ENCODE measurements at regions not wholly inside any gene's neighbourhood (a gene's known extent, or its start where the extent isn't known, plus 50 kb on each side); places are given as distances from the start of the nearest gene placed in this dataset.

DNA sequence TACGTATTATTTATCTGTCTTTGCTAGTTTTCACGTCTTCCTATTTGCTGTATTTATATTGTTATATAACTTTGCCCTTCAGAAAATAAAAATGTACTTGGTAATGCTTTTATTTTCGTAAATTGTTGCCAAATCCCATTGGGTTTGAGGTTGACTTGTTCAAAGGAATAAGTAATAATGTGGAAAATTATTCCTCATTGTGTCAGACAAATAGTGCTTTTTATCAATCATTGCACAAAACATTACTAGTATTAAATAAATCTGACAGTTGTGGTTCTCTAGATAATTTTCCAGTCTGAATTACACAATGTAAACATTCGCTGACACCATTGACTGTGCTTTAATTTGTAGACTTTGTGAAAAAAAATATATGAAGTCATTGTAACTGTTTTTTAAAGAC is 798.3 kb upstream of the TMEFF2 start:
- TF ChIP-seq TAF1 (IDR thresholded peaks at IDR 0.05; ENCODE audit: low read depth) (no peak), RAD21 (IDR thresholded peaks at IDR 0.05; ENCODE audit: low read depth) (no peak), EP300 (IDR thresholded peaks at IDR 0.05; ENCODE audit: borderline replicate concordance) (no peak), TEAD4 (IDR thresholded peaks at IDR 0.05) (no peak), CEBPB (IDR thresholded peaks at IDR 0.05) (no peak), YY1 (IDR thresholded peaks at IDR 0.05; ENCODE audit: low read depth) (no peak), ZBTB7A (IDR thresholded peaks at IDR 0.05; ENCODE audit: low read depth) (no peak)
- TF ChIP-seq, protein P1, sequence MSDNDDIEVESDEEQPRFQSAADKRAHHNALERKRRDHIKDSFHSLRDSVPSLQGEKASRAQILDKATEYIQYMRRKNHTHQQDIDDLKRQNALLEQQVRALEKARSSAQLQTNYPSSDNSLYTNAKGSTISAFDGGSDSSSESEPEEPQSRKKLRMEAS (IDR thresholded peaks at IDR 0.05), result no peak

- no peak for TF ChIP-seq TEAD4 (IDR thresholded peaks at IDR 0.05)
- TF ChIP-seq, protein P1 (IDR thresholded peaks at IDR 0.05), result no peak
- TF ChIP-seq YY1 (IDR thresholded peaks at IDR 0.05; ENCODE audit: low read depth), result no peak
- TF ChIP-seq, protein P2, sequence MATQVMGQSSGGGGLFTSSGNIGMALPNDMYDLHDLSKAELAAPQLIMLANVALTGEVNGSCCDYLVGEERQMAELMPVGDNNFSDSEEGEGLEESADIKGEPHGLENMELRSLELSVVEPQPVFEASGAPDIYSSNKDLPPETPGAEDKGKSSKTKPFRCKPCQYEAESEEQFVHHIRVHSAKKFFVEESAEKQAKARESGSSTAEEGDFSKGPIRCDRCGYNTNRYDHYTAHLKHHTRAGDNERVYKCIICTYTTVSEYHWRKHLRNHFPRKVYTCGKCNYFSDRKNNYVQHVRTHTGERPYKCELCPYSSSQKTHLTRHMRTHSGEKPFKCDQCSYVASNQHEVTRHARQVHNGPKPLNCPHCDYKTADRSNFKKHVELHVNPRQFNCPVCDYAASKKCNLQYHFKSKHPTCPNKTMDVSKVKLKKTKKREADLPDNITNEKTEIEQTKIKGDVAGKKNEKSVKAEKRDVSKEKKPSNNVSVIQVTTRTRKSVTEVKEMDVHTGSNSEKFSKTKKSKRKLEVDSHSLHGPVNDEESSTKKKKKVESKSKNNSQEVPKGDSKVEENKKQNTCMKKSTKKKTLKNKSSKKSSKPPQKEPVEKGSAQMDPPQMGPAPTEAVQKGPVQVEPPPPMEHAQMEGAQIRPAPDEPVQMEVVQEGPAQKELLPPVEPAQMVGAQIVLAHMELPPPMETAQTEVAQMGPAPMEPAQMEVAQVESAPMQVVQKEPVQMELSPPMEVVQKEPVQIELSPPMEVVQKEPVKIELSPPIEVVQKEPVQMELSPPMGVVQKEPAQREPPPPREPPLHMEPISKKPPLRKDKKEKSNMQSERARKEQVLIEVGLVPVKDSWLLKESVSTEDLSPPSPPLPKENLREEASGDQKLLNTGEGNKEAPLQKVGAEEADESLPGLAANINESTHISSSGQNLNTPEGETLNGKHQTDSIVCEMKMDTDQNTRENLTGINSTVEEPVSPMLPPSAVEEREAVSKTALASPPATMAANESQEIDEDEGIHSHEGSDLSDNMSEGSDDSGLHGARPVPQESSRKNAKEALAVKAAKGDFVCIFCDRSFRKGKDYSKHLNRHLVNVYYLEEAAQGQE (IDR thresholded peaks at IDR 0.05; ENCODE audit: low read depth), result no peak
- TF ChIP-seq ZBTB7A (IDR thresholded peaks at IDR 0.05; ENCODE audit: low read depth), result no peak
- TF ChIP-seq USF1 (IDR thresholded peaks at IDR 0.05), result no peak
- TF ChIP-seq FOXM1 (IDR thresholded peaks at IDR 0.05; ENCODE audit: borderline replicate concordance, low read depth), result no peak
- no peak for TF ChIP-seq EGR1 (IDR thresholded peaks at IDR 0.05)
- TF ChIP-seq EP300 (IDR thresholded peaks at IDR 0.05; ENCODE audit: borderline replicate concordance), result no peak
- TF ChIP-seq CEBPB (IDR thresholded peaks at IDR 0.05), result no peak
- no peak for TF ChIP-seq TCF12 (IDR thresholded peaks at IDR 0.05; ENCODE audit: low read depth)
- TF ChIP-seq CREB1 (IDR thresholded peaks at IDR 0.05; ENCODE audit: low read depth), result no peak
- TF ChIP-seq NFIC (IDR thresholded peaks at IDR 0.05), result no peak
- no peak for TF ChIP-seq TAF1 (IDR thresholded peaks at IDR 0.05; ENCODE audit: low read depth)
- no peak for TF ChIP-seq RAD21 (IDR thresholded peaks at IDR 0.05; ENCODE audit: low read depth)
These were observed 788.4 kb upstream of the TMEFF2 start for GRCh38 chr2:192983173-192983572.

DNA sequence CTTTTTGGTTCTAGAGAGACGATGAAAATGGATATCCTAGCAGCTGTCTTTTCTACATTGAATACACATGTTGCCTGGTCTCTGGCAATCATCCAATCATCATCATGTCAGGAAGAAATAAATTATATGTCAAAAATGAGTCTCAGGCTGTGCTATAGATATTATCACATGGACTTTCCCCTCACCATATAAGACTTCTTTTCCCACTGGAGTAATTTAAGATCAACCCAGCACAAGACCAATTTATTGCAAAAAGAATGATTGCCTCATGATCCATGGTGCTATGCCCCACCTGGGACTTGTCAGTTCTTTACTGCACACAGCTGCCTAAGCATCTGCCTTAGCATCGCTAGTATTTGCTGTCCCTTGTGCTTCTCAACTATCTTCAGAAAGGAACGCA is 783.7 kb upstream of the TMEFF2 start:
- TF ChIP-seq RAD21 (IDR thresholded peaks at IDR 0.05; ENCODE audit: low read depth) (no peak), EGR1 (IDR thresholded peaks at IDR 0.05) (no peak), CREB1 (IDR thresholded peaks at IDR 0.05; ENCODE audit: low read depth) (no peak), YY1 (IDR thresholded peaks at IDR 0.05; ENCODE audit: low read depth) (no peak), ZBTB7A (IDR thresholded peaks at IDR 0.05; ENCODE audit: low read depth) (no peak), NFIC (IDR thresholded peaks at IDR 0.05) (no peak), CEBPB (IDR thresholded peaks at IDR 0.05) (no peak), TAF1 (IDR thresholded peaks at IDR 0.05; ENCODE audit: low read depth) (no peak), TCF12 (IDR thresholded peaks at IDR 0.05; ENCODE audit: low read depth) (no peak), EP300 (IDR thresholded peaks at IDR 0.05; ENCODE audit: borderline replicate concordance) (no peak), FOXM1 (IDR thresholded peaks at IDR 0.05; ENCODE audit: borderline replicate concordance, low read depth) (no peak), TEAD4 (IDR thresholded peaks at IDR 0.05) (no peak), USF1 (IDR thresholded peaks at IDR 0.05) (no peak)
- TF ChIP-seq, protein P2 (IDR thresholded peaks at IDR 0.05; ENCODE audit: low read depth), result no peak
- TF ChIP-seq, protein P1 (IDR thresholded peaks at IDR 0.05), result no peak

GRCh38 chr2:192971981-192972380 is 777.2 kb upstream of the TMEFF2 start:
- TF ChIP-seq RAD21 (IDR thresholded peaks at IDR 0.05; ENCODE audit: low read depth), result no peak
- no peak for TF ChIP-seq EP300 (IDR thresholded peaks at IDR 0.05; ENCODE audit: borderline replicate concordance)
- TF ChIP-seq FOXM1 (IDR thresholded peaks at IDR 0.05; ENCODE audit: borderline replicate concordance, low read depth), result no peak
- no peak for TF ChIP-seq USF1 (IDR thresholded peaks at IDR 0.05)
- no peak for TF ChIP-seq ZBTB7A (IDR thresholded peaks at IDR 0.05; ENCODE audit: low read depth)
- TF ChIP-seq TCF12 (IDR thresholded peaks at IDR 0.05; ENCODE audit: low read depth), result no peak
- TF ChIP-seq, protein P2 (IDR thresholded peaks at IDR 0.05; ENCODE audit: low read depth), result no peak
- no peak for TF ChIP-seq YY1 (IDR thresholded peaks at IDR 0.05; ENCODE audit: low read depth)
- no peak for TF ChIP-seq EGR1 (IDR thresholded peaks at IDR 0.05)
- no peak for TF ChIP-seq CREB1 (IDR thresholded peaks at IDR 0.05; ENCODE audit: low read depth)
- no peak for TF ChIP-seq TAF1 (IDR thresholded peaks at IDR 0.05; ENCODE audit: low read depth)
- TF ChIP-seq CEBPB (IDR thresholded peaks at IDR 0.05), result no peak
- TF ChIP-seq, protein P1 (IDR thresholded peaks at IDR 0.05), result no peak
- TF ChIP-seq NFIC (IDR thresholded peaks at IDR 0.05), result no peak
- no peak for TF ChIP-seq TEAD4 (IDR thresholded peaks at IDR 0.05)
